ENCODE measurements at regions not wholly inside any gene's neighbourhood (a gene's known extent, or its start where the extent isn't known, plus 50 kb on each side); places are given as distances from the start of the nearest gene placed in this dataset.

DNA sequence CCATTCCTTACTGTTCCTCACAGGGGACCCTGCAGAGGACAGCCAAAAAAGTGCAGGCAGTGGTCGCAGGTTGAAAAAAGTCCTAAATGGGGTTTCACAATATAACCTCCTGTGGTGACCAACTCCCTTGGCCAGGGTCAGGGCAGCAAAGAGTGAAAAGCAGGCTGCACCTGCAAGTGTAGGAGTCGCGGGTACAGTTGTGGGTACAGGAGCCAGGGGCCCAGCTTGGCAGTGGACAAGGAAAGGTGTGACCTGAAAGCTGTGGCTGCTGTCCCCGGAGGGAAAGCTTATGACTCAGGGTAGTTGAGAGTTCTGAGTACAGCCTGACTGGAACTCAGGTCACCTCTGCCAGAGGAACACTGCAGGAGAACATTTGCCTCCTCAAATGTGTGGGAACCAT is 1114.1 kb downstream of the ROBO2 start:
- DNase-seq (ENCODE audit: extremely low spot score in 2 of 2) = no peak
- no peaks in the 10 kb centered on the region for H3K9me3 ChIP-seq
- H3K4me3 ChIP-seq = no peak overlapping the region
- H3K27me3 ChIP-seq = no peaks in the 10 kb centered on the region
- TF ChIP-seq POLR2A (IDR thresholded peaks at IDR 0.05) (no peak), POLR2AphosphoS5 (IDR thresholded peaks at IDR 0.05; ENCODE audit: insufficient read depth in 1 of 2, low read depth in 1 of 2) (no peak)
- TF ChIP-seq, protein P1, sequence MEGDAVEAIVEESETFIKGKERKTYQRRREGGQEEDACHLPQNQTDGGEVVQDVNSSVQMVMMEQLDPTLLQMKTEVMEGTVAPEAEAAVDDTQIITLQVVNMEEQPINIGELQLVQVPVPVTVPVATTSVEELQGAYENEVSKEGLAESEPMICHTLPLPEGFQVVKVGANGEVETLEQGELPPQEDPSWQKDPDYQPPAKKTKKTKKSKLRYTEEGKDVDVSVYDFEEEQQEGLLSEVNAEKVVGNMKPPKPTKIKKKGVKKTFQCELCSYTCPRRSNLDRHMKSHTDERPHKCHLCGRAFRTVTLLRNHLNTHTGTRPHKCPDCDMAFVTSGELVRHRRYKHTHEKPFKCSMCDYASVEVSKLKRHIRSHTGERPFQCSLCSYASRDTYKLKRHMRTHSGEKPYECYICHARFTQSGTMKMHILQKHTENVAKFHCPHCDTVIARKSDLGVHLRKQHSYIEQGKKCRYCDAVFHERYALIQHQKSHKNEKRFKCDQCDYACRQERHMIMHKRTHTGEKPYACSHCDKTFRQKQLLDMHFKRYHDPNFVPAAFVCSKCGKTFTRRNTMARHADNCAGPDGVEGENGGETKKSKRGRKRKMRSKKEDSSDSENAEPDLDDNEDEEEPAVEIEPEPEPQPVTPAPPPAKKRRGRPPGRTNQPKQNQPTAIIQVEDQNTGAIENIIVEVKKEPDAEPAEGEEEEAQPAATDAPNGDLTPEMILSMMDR (IDR thresholded peaks at IDR 0.05) = no peak
- no peaks in the 10 kb centered on the region for H3K4me1 ChIP-seq
- intact Hi-C loops (cut with DNase I) = no loop called here
- H3K27ac ChIP-seq = no peak overlapping the region
- H3K36me3 ChIP-seq = no peaks in the 10 kb centered on the region

DNA sequence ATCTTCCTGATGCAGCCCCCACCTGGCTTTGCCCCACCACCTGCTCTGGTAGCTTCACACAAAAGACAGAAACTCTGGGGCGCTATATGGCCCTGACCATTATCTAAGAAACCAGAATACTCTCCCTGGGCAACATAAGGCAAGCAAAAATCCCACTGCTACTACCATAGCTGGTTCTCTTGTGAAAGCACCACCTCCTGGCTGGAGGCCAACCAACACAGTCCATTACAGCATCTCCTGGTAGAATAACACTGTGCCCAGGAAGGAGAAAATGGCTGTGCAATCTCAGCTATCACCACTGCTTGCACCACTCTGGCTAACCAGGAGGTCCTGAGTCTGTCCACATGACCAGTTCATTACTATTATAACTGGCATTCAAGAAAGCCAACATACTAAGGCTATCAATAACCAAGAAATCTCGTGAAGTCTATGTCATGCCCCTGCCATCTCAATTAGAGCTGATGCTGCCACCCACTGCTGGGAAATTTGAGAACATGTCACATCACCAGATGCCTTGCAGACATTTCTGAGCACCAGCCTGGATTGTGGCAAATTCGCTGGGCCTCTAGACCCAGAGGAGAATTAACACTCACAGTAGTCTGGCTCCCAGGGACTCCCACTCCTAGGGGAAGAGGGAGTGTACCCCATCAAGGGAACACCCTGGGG is 1114.8 kb downstream of the ROBO2 start:
- H3K4me3 ChIP-seq = no peak overlapping the region
- DNase-seq (ENCODE audit: extremely low spot score in 2 of 2) = no peak
- TF ChIP-seq POLR2AphosphoS5 (IDR thresholded peaks at IDR 0.05; ENCODE audit: insufficient read depth in 1 of 2, low read depth in 1 of 2) (no peak), POLR2A (IDR thresholded peaks at IDR 0.05) (no peak)
- TF ChIP-seq, protein P1 (IDR thresholded peaks at IDR 0.05) = no peak
- intact Hi-C loops (cut with DNase I) = no loop called here
- no peaks in the 10 kb centered on the region for H3K27me3 ChIP-seq
- no peak overlapping the region for H3K27ac ChIP-seq
- H3K4me1 ChIP-seq = no peaks in the 10 kb centered on the region
- H3K9me3 ChIP-seq = no peaks in the 10 kb centered on the region
- no peaks in the 10 kb centered on the region for H3K36me3 ChIP-seq

DNA sequence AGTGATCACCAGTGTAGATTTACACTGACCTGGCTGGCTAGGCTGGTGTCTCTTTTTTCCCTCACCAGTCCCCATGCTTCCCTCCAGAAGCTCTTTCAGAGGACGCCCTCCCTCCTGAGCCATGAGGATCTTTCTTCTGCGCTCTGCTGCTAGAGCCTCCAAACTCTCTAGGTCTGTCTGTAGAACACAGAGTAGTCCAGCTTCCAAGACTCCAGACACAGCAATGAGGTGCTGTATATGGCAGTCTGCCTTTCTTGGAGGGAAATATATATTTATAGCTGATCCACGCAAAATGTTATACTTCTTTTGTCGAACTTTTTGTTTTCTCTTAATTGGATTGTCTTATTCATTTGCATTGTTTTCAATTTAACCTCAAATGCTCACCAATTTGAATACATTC is 1121.8 kb downstream of the ROBO2 start:
- DNase-seq (ENCODE audit: extremely low spot score in 2 of 2) = no peak
- no peak overlapping the region for H3K27ac ChIP-seq
- no peaks in the 10 kb centered on the region for H3K27me3 ChIP-seq
- no peaks in the 10 kb centered on the region for H3K36me3 ChIP-seq
- no peak overlapping the region for H3K4me3 ChIP-seq
- intact Hi-C loops (cut with DNase I) = no loop called here
- no peaks in the 10 kb centered on the region for H3K9me3 ChIP-seq
- H3K4me1 ChIP-seq = no peaks in the 10 kb centered on the region
- TF ChIP-seq POLR2AphosphoS5 (IDR thresholded peaks at IDR 0.05; ENCODE audit: insufficient read depth in 1 of 2, low read depth in 1 of 2) (no peak), POLR2A (IDR thresholded peaks at IDR 0.05) (no peak)
- TF ChIP-seq, protein P1 (IDR thresholded peaks at IDR 0.05) = no peak

DNA sequence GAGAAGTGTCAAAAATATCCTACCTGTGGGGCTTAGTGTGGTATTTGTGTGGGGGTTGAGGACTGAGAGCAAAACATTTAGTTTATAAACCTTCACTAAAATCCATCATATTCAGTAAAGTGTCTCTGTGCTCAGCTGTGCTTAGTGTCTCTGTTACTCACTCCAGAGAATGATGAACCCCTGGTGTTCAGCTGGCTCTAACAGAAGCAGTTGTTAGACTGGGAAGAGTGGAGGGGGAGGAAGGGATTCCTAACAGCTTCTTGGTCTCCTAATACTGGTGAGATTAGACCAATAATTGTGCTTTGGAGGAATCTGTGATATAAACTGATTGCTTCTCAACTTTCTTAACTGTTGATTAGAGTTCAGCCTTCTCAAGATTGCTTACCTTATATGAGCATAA is 1123.5 kb downstream of the ROBO2 start:
- no peak for TF ChIP-seq POLR2A (IDR thresholded peaks at IDR 0.05)
- TF ChIP-seq, protein P1 (IDR thresholded peaks at IDR 0.05) = no peak
- TF ChIP-seq POLR2AphosphoS5 (IDR thresholded peaks at IDR 0.05; ENCODE audit: insufficient read depth in 1 of 2, low read depth in 1 of 2) = no peak
- DNase-seq (ENCODE audit: extremely low spot score in 2 of 2) = no peak
- Histone ChIP-seq H3K36me3 (no peaks in the 10 kb centered on the region), H3K4me3 (no peak overlapping the region), H3K27me3 (no peaks in the 10 kb centered on the region), H3K4me1 (no peaks in the 10 kb centered on the region), H3K9me3 (no peaks in the 10 kb centered on the region), H3K27ac (no peak overlapping the region)
- intact Hi-C loops (cut with DNase I) = no loop called here

DNA sequence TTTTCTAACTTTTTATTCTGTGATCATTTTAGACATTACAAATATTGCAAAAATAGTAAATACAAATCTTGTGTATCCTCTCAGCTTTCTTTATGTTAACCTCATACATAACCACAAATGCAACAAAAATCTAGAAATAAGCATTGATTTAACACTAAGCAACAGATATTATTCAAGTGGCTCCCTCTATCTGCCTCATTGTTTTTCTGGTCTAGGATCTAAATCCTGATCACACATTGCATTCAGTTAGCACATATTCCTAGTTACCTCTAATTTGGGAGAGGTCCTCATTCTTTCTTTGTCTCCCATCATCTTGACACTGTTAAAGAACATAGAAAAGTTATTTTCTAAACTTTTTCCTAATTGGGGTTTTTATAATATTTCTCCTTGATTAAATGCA is 1126.0 kb downstream of the ROBO2 start:
- no peaks in the 10 kb centered on the region for H3K27me3 ChIP-seq
- no peaks in the 10 kb centered on the region for H3K9me3 ChIP-seq
- TF ChIP-seq POLR2A (IDR thresholded peaks at IDR 0.05) = no peak
- TF ChIP-seq, protein P1 (IDR thresholded peaks at IDR 0.05) = no peak
- TF ChIP-seq POLR2AphosphoS5 (IDR thresholded peaks at IDR 0.05; ENCODE audit: insufficient read depth in 1 of 2, low read depth in 1 of 2) = no peak
- no peaks in the 10 kb centered on the region for H3K36me3 ChIP-seq
- no peak overlapping the region for H3K4me3 ChIP-seq
- no peak overlapping the region for H3K27ac ChIP-seq
- intact Hi-C loops (cut with DNase I) = no loop called here
- no peak for DNase-seq (ENCODE audit: extremely low spot score in 2 of 2)
- H3K4me1 ChIP-seq = no peaks in the 10 kb centered on the region

Data from vagina (tissue), 2 donors.